SJSA1 (cell line): ENCODE measurements at regions not wholly inside any gene's neighbourhood (a gene's known extent, or its start where the extent isn't known, plus 50 kb on each side); places are given as distances from the start of the nearest gene placed in this dataset.
"Not testable (repeated sequence)": the region's sequence is repeated elsewhere in the genome, so short reads cannot be mapped to it uniquely, and the experiment has no call there.

ENCODE experiments used
- DNase-seq, 2 experiments: peaks; one replicate each; pipeline ENCODE4 v3.0.0-alpha.2; 2015 to 2020; ENCODE audit warnings: low spot score in 2 of 2, low read depth in 1 of 2
- H3K27ac ChIP-seq: fragments of 250-450 bp; sonication (Bioruptor Pico); 2 replicates; pipeline ENCODE4 v1.5.1; 2020; ENCODE audit warnings: mild to moderate bottlenecking, moderate library complexity
- H3K27me3 ChIP-seq: fragments of 250-450 bp; sonication (Bioruptor Pico); replicated peaks from 2 replicates; pipeline ENCODE4 v1.5.1; 2020; ENCODE audit warnings: mild to moderate bottlenecking, moderate library complexity
- H3K36me3 ChIP-seq: fragments of 250-450 bp; sonication (Bioruptor Pico); 2 replicates; pipeline ENCODE4 v1.5.1; 2020; ENCODE audit warnings: mild to moderate bottlenecking
- H3K4me1 ChIP-seq: fragments of 250-450 bp; sonication (Bioruptor Pico); replicated peaks from 2 replicates; pipeline ENCODE4 v1.6.1; 2021; ENCODE audit warnings: mild to moderate bottlenecking
- H3K4me3 ChIP-seq: fragments of 250-450 bp; sonication (Bioruptor Pico); 2 replicates; pipeline ENCODE4 v1.5.1; 2020; ENCODE audit warnings: mild to moderate bottlenecking
- H3K9me3 ChIP-seq: fragments of 250-450 bp; sonication (Bioruptor Pico); replicated peaks from 2 replicates; pipeline ENCODE4 v1.5.1; 2020; ENCODE audit warnings: mild to moderate bottlenecking

GRCh38 chr19:57002195-57002601 lies 117.6 kb upstream of the USP29 start:
- DNase-seq = no peak
- no peaks in the 10 kb centered on the region for H3K36me3 ChIP-seq
- no peaks in the 10 kb centered on the region for H3K4me1 ChIP-seq
- H3K27me3 ChIP-seq = no peaks in the 10 kb centered on the region
- H3K4me3 ChIP-seq = no peak overlapping the region
- no peaks in the 10 kb centered on the region; the same call in none of the 2 replicates for H3K9me3 ChIP-seq
- no peak overlapping the region for H3K27ac ChIP-seq

GRCh38 chr19:57002710-57003109 lies 117.1 kb upstream of the USP29 start:
- no peak for DNase-seq
- Histone ChIP-seq H3K4me3 (no peak overlapping the region), H3K4me1 (no peaks in the 10 kb centered on the region), H3K9me3 (peaks cover under 1% of the 10 kb centered on the region), H3K27ac (no peak overlapping the region), H3K27me3 (no peaks in the 10 kb centered on the region), H3K36me3 (no peaks in the 10 kb centered on the region)

- no peak for DNase-seq
These were observed 115.4 kb upstream of the USP29 start for GRCh38 chr19:57004418-57004817.

GRCh38 chr19:57008432-57008831 lies 111.4 kb upstream of the USP29 start:
- DNase-seq = no peak
- Histone ChIP-seq H3K27ac (no peak overlapping the region), H3K27me3 (no peaks in the 10 kb centered on the region), H3K9me3 (peaks cover 9% of the 10 kb centered on the region; the same call in 1 of the 2 replicates), H3K4me1 (no peaks in the 10 kb centered on the region), H3K4me3 (no peak overlapping the region), H3K36me3 (no peaks in the 10 kb centered on the region)

More at GRCh38 chr19:57004418-57004817, 115.4 kb upstream of the USP29 start:
- H3K4me3 ChIP-seq = no peak overlapping the region
- no peaks in the 10 kb centered on the region for H3K27me3 ChIP-seq
- no peaks in the 10 kb centered on the region for H3K4me1 ChIP-seq
- H3K36me3 ChIP-seq = no peaks in the 10 kb centered on the region
- peaks cover 2% of the 10 kb centered on the region for H3K9me3 ChIP-seq
- no peak overlapping the region for H3K27ac ChIP-seq

- Histone ChIP-seq H3K4me1 (no peaks in the 10 kb centered on the region), H3K27me3 (no peaks in the 10 kb centered on the region), H3K4me3 (no peak overlapping the region), H3K27ac (no peak overlapping the region), H3K36me3 (no peaks in the 10 kb centered on the region), H3K9me3 (peaks cover 11% of the 10 kb centered on the region; the same call in 1 of the 2 replicates)
- DNase-seq = no peak
These were observed 109.2 kb upstream of the USP29 start for GRCh38 chr19:57010541-57010940.

GRCh38 chr19:57016076-57016475 lies 103.7 kb upstream of the USP29 start:
- no peak for DNase-seq
- H3K4me3 ChIP-seq = no peak overlapping the region
- H3K27me3 ChIP-seq = no peaks in the 10 kb centered on the region
- no peaks in the 10 kb centered on the region for H3K36me3 ChIP-seq
- H3K4me1 ChIP-seq = no peaks in the 10 kb centered on the region
- peaks cover 6% of the 10 kb centered on the region; the same call in 1 of the 2 replicates for H3K9me3 ChIP-seq
- H3K27ac ChIP-seq = no peak overlapping the region

GRCh38 chr19:57016491-57016890 lies 103.3 kb upstream of the USP29 start:
- no peaks in the 10 kb centered on the region for H3K4me1 ChIP-seq
- H3K9me3 ChIP-seq = peaks cover 6% of the 10 kb centered on the region; the same call in 1 of the 2 replicates
- no peaks in the 10 kb centered on the region for H3K36me3 ChIP-seq
- no peak for DNase-seq
- no peak overlapping the region for H3K4me3 ChIP-seq
- H3K27me3 ChIP-seq = no peaks in the 10 kb centered on the region
- H3K27ac ChIP-seq = no peak overlapping the region

- no peaks in the 10 kb centered on the region for H3K36me3 ChIP-seq
- no peak overlapping the region for H3K4me3 ChIP-seq
- no peaks in the 10 kb centered on the region for H3K27me3 ChIP-seq
- no peak for DNase-seq
- H3K27ac ChIP-seq = no peak overlapping the region
- no peaks in the 10 kb centered on the region for H3K4me1 ChIP-seq
- no peaks in the 10 kb centered on the region; the same call in none of the 2 replicates for H3K9me3 ChIP-seq
These were observed 94.3 kb upstream of the USP29 start for GRCh38 chr19:57025491-57025890.

GRCh38 chr19:57026476-57026875 lies 93.3 kb upstream of the USP29 start:
- no peak for DNase-seq
- Histone ChIP-seq H3K4me3 (no peak overlapping the region), H3K9me3 (no peaks in the 10 kb centered on the region; the same call in none of the 2 replicates), H3K36me3 (no peaks in the 10 kb centered on the region), H3K27ac (no peak overlapping the region), H3K27me3 (no peaks in the 10 kb centered on the region), H3K4me1 (no peaks in the 10 kb centered on the region)

GRCh38 chr19:57027360-57027759 lies 92.4 kb upstream of the USP29 start:
- H3K27me3 ChIP-seq = no peaks in the 10 kb centered on the region
- no peaks in the 10 kb centered on the region for H3K4me1 ChIP-seq
- H3K9me3 ChIP-seq = no peaks in the 10 kb centered on the region; the same call in none of the 2 replicates
- DNase-seq = no peak
- H3K36me3 ChIP-seq = no peaks in the 10 kb centered on the region
- no peak overlapping the region for H3K4me3 ChIP-seq
- H3K27ac ChIP-seq = no peak overlapping the region

GRCh38 chr19:57028804-57029525 lies 90.8 kb upstream of the USP29 start:
- no peak overlapping the region for H3K27ac ChIP-seq
- H3K27me3 ChIP-seq = no peaks in the 10 kb centered on the region
- no peak for DNase-seq
- peaks cover 4% of the 10 kb centered on the region for H3K9me3 ChIP-seq
- H3K36me3 ChIP-seq = no peaks in the 10 kb centered on the region
- no peaks in the 10 kb centered on the region for H3K4me1 ChIP-seq
- no peak overlapping the region for H3K4me3 ChIP-seq

GRCh38 chr19:57031106-57031505 lies 88.7 kb upstream of the USP29 start:
- Histone ChIP-seq H3K4me1 (no peaks in the 10 kb centered on the region), H3K36me3 (no peaks in the 10 kb centered on the region), H3K27ac (no peak overlapping the region), H3K27me3 (no peaks in the 10 kb centered on the region), H3K4me3 (no peak overlapping the region), H3K9me3 (peaks cover 12% of the 10 kb centered on the region; the same call in 1 of the 2 replicates)
- DNase-seq = no peak

GRCh38 chr19:57033576-57033975 lies 86.2 kb upstream of the USP29 start:
- no peak overlapping the region for H3K27ac ChIP-seq
- DNase-seq = no peak
- no peaks in the 10 kb centered on the region for H3K27me3 ChIP-seq
- no peak overlapping the region for H3K4me3 ChIP-seq
- no peaks in the 10 kb centered on the region for H3K36me3 ChIP-seq
- H3K4me1 ChIP-seq = no peaks in the 10 kb centered on the region
- peaks cover 12% of the 10 kb centered on the region for H3K9me3 ChIP-seq

GRCh38 chr19:57034544-57034943 lies 85.2 kb upstream of the USP29 start:
- Histone ChIP-seq H3K27ac (no peak overlapping the region), H3K27me3 (no peaks in the 10 kb centered on the region), H3K36me3 (no peaks in the 10 kb centered on the region), H3K4me3 (no peak overlapping the region), H3K4me1 (no peaks in the 10 kb centered on the region), H3K9me3 (peaks cover 14% of the 10 kb centered on the region)
- no peak for DNase-seq

GRCh38 chr19:57035740-57036139 lies 84.0 kb upstream of the USP29 start:
- DNase-seq, H3K4me1 ChIP-seq, H3K27ac ChIP-seq, H3K27me3 ChIP-seq, H3K4me3 ChIP-seq, H3K36me3 ChIP-seq: not testable (repeated sequence)
- peaks cover 15% of the 10 kb centered on the region for H3K9me3 ChIP-seq
